SW480 (cell line): ENCODE measurements at regions not wholly inside any gene's neighbourhood (a gene's known extent, or its start where the extent isn't known, plus 50 kb on each side); places are given as distances from the start of the nearest gene placed in this dataset.
"Not testable (repeated sequence)": the region's sequence is repeated elsewhere in the genome, so short reads cannot be mapped to it uniquely, and the experiment has no call there.

Source experiments
- DNase-seq: peaks from one replicate; pipeline ENCODE4 v3.0.0-alpha.2; 2016; ENCODE audit warnings: low spot score

DNA sequence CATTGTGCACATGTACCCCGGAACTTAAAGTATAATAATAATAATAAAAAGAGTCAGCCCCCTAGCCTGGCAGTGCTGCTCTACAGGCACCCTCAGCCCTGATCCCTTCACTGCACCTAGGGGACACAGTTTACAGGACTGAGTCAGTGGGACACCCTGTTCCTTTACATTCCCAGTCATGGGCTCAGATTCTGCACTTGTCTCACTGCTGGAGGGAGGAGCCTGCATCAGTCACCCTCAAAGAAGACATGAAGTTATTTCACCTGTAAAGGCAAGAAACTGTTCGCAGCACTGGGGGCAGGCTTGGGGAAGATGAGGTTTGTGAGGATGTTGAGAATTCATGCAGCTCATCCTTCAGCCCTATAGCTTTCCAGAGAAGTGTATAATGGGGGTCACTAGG lies 50.7 kb upstream of the VPREB1 start:
- DNase-seq: no peak

DNA sequence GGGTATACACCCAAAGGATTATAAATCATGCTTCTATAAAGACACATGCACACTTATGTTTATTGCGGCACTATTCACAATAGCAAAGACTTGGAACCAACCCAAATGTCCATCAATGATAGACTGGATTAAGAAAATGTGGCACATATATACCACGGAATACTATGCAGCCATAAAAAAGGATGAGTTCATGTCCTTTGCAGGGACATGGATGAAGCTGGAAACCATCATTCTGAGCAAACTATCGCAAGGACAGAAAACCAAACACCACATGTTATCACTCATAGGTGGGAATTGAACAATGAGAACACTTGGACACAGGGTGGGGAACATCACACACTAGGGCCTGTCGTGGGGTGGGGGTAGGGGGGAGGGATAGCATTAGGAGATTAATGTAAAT lies 51.1 kb upstream of the VPREB1 start:
- not testable (repeated sequence) for DNase-seq

- not testable (repeated sequence) for DNase-seq
These were observed 51.6 kb upstream of the VPREB1 start for GRCh38 chr22:22193006-22193405.

- DNase-seq: not testable (repeated sequence)
These were observed 54.8 kb upstream of the VPREB1 start for GRCh38 chr22:22189796-22190195.

- DNase-seq: not testable (repeated sequence)
These were observed 56.7 kb upstream of the VPREB1 start for GRCh38 chr22:22187863-22188262.

- DNase-seq: no peak
These were observed 57.3 kb upstream of the VPREB1 start for GRCh38 chr22:22187299-22187698.

DNA sequence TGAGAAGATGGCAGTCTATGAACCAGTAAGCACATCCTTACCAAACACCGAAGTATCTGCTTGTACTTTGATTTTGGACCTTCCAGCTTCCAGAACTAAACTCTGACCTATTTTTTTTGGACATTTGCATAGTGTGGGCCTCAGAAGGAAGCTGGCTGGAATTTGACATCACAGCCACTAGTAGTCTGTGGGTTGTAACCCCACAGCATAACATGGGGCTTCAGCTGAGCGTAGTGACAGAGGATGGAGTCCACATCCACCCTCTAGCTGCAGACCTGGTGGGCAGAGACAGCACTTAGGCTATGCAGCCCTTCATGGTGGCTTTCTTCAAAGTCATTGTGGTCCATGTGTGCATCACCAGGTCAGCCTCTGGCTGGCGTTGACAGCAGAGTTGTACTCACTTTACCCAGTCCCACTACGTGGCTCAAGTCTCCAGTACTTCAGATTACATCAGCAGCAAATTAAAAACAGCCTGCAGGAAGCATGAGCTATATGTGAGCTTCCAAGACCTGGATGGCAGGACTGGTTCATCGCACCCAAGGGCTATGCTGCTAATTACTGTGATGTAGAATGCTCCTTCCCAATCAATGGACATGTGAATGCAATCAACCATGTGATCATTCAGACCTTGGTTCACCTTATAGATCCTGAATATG lies 58.6 kb upstream of the VPREB1 start:
- no peak for DNase-seq

- no peak for DNase-seq
These were observed 59.4 kb upstream of the VPREB1 start for GRCh38 chr22:22185217-22185616.

DNA sequence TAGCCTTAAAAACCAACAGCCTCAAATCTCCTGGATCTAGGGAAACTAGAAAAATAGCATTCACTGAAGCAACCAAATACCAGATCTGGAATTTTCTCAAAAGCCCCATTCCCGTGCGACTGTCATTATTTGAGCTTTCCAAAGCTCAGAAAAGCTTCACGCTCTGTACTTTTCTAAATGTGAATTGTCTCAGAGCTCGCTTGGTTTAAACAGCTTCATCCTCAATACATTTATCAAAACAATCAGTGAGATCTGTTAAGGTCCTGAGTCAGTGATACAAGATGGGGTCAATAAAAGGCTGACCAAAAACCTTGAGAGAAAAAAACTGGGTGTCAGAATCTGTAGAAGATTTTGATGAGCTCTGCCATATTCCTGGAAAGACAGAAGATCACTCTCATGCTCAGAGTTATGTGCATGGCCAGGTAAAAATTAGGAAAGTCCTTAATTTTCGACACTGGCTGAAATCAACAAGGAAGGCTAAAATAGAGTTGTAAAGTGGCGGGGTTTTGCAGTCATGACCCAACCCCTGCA lies 60.2 kb upstream of the VPREB1 start:
- no peak for DNase-seq

DNA sequence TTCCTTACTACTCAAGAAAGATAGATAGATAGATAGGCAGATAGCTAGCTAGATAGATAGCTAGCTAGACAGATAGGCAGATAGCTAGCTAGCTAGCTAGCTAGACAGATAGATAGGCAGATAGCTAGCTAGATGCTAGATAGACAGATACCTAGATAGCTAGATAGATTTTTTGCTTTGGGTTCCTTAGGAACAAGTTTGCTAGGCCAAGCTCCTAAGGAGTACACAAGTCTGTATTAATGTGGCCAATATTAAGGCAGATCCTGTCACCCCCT lies 61.7 kb upstream of the VPREB1 start:
- DNase-seq: no peak

DNA sequence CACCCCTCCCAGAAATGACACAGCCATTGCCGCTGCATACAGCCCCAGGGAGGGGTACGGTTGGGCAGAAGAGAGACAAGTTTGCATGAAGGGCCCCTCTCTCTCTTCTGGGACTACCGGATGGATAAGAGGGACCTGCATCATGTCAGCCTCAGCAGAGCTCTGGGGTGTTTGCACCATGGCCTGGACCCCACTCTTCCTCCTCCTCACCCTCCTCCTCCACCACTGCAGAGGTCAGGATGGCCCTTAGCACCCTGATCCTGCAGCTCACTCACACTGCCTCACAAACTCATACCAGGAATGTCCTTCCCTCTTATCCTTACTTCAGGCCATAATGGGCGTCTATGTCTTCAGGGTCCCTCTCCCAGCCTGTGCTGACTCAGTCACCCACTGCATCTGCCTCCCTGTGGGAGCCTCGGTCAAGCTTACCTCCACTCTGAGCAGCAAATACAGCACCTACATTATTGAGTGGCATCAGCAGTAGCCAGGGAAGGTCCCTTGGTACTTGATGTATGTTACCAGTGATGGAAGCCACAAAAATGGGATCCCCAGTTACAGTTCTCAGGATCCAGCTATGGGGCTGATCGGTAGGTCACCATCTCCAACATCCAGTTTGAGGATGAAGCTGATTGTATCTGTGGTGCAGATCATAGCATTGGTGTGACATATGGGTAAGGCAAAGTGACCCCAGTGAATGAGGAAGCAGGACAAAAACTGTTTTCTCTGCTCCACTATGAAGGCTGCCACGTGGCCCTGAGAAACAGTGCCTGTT lies 62.2 kb upstream of the VPREB1 start:
- DNase-seq: no peak

DNA sequence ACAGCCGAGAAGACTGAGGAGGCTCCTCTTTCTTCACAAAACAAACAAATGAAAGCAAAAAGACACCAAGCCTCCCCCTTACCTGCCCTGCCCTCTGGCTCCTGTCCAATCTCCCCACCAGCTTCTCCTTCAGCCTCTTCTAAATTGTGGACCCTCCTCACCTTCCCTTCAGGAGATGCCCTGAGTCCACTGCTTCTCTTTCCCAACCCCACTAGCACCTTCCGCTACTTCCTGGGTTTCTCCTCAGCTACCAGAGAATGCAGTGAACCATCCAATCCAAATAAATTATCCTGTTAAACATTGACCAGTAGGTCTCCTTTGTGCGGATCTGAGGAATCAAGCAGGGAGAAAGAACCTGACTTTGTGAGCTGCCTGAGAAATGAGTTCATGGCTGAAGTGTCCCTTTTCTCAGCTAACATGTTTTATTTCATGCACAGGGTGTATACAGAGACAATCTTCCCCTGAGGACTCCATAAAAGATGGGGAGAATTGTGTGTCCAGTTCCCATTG lies 63.2 kb upstream of the VPREB1 start:
- DNase-seq: no peak

DNA sequence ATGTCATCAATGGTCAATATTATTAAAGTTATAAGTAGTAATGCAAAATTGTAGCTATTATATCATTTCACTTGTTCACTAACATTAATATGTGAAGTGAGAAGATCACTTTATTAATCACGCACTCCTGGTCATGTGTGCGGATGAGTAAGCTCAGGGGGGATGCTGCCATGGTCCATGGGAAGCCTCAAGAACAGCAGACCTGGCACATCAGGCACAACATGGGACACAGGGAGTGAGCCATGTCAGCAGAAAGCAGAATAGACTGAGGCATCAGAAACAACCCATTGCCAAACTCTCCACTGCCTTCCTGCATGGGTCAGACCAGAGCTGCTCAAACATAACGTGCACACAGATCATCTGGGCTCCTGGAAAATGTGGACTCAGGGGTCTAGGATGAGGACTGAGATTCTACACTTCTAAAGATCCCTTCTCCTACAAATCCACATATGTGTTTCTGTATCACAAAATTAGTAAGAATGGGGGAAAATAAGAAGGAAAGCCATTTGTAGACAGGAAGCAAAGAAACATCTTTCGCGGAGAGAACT lies 63.8 kb upstream of the VPREB1 start:
- no peak for DNase-seq

GRCh38 chr22:22179858-22180257 lies 64.7 kb upstream of the VPREB1 start:
- no peak for DNase-seq

DNA sequence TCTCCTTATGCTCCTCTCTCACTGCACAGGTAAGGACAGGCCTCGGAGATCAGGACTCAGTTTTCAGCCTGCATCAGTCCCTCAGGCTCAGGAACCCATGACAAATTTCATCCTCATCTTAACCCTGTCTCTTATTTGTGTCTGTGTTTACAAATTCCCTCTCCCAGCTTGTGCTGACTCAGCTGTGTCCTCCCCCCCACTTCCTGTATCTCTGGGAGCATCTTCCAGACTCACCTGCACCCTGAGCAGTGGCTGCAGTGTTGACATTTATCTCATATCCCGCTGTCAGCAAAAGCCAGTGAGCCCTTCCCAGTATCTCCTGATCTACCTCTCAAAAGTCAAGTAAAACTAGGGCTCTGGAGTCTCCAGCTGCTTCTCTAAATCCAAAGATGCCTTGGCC lies 65.6 kb upstream of the VPREB1 start:
- no peak for DNase-seq

GRCh38 chr22:22178355-22178965 lies 66.1 kb upstream of the VPREB1 start:
- no peak for DNase-seq

DNA sequence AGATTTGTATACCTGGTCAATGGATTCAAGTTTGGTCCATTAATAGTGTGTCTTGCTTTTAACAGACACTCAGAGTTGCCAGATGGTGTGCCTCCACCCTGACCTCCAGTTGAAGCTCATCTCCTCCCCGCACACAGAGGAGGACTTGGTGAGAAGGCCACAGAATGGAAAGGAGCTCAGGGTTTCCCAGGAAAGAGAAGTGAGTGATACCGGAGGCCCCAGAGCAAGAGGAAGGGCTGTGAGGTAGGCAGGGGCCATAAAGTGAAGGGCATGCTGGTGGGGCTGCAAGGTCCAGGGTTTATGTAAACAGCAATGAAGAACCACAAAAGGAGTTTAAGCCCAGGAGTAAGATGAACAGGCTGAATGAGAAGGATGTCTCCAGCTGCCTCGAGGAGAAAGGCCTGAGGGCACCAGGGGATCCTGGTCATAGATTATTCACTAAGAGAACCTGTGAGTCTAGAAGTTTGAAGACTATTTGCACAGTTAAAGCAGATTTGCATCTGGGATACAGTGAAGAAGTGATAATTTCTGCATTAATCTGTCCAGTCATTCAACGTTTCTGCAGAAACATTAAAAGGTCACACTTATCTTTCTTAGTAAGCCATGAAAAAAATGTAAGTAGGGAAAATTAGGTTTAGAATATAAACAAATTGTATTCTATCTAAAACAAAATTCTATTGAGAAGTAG lies 67.5 kb upstream of the VPREB1 start:
- DNase-seq: no peak

- DNase-seq: not testable (repeated sequence)
These were observed 71.5 kb upstream of the VPREB1 start for GRCh38 chr22:22172896-22173628.

DNA sequence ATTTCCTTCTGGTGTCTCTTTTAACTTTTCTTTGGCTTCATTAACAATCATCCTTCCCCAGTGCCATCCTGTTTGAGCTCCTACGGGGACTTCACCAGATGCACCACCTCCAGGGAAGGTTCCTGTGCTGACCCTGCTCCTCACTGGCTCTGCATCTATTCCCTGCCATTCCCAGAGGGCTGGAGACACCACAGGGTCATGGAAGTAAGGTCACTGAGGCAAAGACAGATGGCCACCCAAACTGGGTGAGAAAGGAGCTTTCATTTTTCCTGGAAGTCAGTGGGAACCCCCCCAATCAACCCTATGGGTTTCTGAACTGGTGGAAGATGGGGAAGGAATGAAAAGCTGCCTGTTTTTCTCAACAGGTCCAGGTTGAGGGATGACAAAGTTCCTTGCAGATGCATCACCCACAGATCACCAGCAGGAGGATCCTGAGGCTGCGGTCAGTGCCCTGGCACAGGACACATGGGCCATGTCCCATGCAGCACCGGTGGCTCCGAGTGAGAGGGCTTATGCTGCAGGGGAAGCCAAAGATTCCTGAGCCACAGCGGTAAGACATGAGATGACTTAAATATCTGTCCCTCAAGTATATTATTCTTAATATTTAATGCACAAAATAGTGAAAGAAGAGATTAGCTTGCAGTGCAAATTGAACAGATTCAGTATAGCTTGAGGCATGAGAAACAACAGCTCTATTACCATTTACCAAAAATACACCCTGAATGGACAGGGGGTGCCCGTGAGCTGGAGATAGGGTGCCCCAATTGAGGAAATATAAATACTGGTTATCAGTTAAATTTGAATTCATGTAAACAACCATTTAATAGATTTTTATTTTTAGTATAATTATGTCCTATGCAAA lies 73.0 kb upstream of the VPREB1 start:
- DNase-seq: no peak

DNA sequence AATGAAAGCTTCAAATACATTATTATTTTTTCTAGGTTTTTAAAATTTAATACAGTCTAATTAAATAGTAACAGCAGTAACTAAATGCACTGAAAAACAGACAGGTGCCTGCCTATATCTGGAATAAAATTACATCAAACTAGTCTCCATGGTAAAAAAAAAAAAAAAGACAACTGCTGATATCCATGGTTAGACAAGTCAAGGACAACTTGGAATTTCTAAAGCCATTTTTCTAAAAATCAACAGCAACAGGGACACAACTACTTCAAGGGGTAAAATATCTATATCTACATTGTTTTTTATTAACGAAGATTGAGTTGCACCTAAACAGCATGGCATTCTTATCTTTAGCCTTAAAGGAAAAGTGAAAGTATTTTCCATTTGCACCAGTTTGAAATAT lies 74.7 kb upstream of the VPREB1 start:
- no peak for DNase-seq
